CD4-positive, alpha-beta T cell treated with Interleukin-2 at 100 ng/mL for 4 hours (primary cell): ENCODE measurements at regions not wholly inside any gene's neighbourhood (a gene's known extent, or its start where the extent isn't known, plus 50 kb on each side); places are given as distances from the start of the nearest gene placed in this dataset.
A peak's percentile ranks its signal among the peaks of the same experiment; 100 is the strongest.

ENCODE experiments used
- DNase-seq: peaks from one replicate; pipeline ENCODE4 v3.0.0-alpha.2; 2020; ENCODE audit warnings: low spot score

DNA sequence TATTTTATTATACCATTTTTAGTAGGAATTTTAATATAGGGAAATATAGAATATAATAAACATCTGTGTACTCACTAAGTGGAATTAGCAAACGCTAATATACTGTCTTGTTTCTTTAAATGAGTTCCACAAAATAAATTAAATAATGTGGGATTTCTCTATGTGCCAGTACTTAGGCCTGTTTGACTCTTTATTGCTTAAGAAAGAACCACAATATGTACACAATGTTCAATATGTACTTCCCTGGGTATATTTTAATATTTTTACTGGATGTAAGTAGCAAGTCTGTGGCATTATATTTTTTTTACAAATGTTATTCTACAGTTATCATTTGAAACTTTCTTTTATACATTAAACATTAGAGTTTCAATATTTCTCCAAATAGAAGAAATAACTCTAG is 92.5 kb upstream of the CARD18 start:
- no peak for DNase-seq

DNA sequence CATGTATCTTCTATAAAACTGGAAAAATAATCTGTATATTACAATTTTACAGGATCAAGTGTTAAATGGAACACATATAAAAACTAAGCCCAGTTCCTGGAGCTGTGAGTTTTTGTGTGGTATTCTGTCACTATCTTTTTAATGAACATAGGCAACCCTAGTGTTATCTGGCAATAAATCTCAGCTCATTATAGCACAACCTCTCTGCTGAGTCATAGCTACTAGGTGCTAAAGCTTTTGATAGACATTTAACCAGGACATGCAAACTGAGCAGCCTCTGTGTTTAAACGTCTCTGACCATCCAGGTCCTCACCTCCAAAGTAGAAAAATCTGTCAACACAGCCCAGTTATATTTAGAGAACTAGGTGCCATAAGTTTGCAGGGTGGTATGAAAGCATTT is 91.0 kb upstream of the CARD18 start:
- no peak for DNase-seq

DNA sequence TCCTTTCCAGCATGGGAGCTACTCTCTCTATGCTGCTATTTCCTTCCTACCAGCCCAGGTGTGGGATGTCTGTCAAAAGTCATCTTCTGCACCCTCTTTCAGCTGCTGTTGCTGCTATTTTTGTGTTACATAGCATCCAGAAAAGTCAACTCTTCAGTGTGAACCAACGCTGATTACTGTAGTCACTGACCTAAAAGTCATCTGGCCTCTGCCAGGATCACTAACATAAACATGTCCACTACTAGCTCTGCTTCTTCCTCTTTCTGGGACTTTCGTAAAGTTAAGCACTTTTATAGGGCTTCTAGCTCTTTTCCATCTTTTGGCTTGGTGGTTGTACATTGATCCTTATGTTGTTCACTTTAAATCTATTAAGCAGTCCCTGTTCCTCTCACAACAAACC is 90.2 kb upstream of the CARD18 start:
- no peak for DNase-seq

DNA sequence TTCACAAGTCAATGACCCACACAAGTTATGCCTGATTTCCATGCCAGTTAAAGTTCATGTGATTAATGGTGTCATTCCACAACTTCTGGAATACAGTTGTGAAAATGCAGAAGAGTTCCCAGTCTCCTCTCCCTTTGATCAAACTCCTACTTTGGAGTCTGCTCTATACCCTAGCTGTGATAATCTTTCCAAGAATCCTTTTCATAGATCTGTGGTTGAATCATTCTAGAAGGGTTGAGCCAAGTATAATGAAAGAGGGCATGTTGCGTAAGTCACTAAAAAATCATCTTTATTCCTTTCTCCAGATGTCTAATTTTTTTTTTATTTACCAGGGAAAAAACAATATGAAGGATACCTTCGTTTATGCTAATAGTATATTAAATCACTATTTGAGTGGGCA is 89.7 kb upstream of the CARD18 start:
- no peak for DNase-seq

DNA sequence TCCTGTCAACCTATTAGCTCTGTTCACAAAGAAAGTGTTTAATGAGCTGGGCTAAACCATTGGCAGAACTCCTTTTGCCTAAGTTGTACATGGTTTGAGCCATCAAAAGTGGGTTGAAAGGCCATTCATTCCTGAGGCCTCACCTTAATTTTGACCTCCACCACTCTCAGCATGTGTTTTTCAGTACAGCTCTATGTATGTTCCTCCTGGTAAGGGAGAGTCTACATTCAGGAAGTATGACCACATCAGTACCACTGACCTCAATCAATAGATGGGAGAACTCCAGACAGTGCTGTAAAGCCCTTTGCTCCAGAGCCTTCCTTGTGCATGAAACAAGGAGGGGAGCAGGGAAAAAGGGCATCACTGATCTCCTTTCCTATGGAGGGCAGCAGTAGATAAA is 87.8 kb upstream of the CARD18 start:
- no peak for DNase-seq

DNA sequence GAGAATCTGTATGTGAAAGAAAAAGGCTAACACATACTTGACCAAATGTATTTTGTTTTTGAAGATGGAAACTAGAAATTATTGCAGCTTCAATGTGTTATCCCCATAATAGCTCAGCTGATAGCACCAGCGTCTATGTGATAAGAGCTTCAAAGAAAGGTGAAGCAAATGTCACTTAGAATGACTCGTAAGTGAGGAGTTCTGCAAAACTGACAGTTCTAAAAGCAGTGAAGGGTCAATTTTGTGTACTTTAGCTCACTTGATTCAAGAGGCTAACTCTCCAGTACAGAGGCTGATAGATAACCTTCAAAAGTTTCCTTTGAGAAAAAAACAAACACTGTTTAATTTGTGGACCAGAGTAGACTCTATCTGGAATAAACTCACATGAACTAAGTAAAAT is 87.2 kb upstream of the CARD18 start:
- DNase-seq, result no peak

DNA sequence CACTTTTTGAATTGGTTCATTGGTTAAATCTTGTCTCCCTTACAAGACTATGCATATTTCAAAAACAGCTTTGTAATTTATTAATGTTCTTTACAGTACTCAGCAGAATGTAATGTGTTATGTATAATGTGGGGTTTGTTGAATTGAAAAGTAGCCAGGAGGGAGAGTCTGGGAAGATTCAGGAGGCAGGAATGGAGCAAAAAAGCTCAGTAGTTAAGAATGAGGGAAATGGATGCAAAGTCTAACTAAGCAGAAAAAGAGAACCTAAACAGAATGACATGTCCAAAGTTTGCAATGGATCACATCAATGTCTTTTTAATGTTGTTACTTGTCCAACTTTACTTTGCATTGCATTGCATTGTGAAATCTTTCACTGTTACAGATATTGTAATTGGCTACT is 86.5 kb upstream of the CARD18 start:
- DNase-seq, result no peak

DNA sequence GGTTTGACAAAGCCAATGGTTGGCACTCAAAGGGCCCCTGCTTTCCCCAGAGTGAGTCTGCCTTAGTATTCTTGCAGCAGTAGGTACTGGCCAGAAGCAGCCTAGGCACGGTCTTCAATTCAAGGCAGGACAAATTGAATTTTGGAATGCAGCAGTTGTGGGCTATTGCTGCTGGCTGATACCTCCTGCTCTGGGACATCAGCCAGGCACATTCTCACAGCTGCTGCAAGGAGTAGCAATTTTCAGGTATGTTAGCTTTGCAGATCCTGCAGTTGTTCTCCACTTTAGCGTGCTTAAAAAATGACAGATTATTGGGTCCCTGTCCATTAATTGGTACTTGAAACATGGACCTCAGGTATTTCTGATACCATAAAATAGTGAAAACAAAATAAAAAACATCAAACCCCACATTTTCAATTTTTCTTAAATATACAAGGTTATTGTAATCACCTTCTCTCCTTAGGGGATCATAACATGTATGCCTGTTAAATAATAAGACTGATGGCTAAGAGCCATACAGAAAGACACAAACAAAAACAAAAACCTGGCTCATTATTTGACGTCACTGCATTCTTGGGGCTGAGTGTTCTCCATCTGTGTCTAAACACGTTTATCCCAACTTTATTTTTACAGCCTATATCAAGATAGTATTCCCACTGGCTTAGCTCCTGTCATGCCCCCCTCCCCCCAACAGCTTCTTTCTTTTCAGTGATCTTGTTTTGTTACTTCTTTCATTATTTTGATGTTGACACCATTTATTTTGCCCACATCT is 85.1 kb upstream of the CARD18 start:
- DNase-seq, result no peak

DNA sequence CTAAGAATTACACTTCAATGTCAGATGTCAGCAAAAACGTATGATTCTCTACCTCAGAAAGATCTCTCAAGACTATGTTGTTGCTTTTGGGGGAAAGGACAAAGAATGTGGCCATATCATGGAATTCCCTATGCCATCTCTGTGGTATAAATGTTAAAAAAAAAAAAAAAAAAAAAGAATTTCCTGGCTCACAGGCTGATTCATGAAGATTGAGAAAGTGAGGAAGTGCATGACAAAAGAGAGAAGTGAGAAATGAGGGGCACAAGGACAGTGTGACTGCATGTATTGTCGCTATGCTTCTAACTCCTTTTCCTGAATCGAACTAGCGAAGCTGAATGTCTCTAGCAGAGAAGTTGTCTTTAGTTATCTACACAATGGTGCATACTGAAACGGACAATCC is 80.6 kb upstream of the CARD18 start:
- DNase-seq, result no peak

DNA sequence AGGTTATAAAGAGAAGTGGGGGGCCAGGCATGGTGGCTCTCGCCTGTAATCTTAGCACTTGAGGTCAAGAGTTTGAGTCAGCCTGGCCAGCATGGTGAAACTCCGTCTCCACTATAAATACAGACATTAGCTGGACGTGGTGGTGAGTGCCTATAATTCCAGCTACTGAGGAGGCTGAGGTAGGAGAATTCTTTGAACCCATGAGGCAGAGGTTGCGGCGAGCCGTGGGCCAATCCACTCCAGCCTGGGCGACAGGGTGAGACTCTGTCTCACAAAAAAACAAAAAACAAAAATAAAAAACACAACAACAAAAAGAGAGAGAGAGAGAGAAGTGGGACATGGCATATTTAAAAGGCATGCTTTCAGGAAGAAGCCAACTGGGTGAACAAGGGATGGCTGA is 80.1 kb upstream of the CARD18 start:
- no peak for DNase-seq

DNA sequence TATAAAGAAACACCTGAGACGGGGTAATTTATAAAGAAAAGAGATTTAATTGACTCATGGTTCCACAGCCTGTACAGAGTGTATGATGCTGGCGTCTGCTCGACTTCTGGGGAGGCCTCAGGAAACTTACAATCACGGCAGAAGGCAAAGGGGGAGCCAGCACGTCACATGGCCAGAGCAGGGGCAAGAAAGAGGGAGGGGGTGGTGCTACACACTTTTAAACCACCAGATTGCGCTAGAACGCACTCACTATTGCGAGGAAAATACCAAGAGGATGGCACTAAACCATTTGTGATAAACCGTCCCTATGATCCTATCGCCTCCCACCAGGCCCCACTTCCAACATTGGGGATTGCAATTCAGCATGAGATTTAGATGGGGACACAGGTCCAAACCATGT is 79.7 kb upstream of the CARD18 start:
- no peak for DNase-seq

DNA sequence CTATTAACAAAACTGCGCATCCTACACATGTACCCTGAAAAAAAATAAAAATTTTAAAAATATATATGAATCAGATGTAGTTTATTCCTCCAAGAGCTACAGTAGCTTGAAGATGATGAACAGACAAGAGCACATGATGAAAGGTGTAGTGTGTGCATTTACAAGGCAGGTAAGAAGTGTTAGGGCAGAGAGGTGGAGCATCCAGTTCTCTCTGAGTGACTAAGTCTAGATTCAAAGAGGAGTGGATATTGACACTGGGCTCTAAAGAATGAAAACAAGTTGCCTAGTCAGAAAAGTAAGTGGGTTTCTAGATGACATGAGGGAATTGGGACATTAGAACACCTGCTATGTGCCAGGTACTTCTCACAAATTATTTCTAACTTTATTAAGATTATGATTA is 76.0 kb upstream of the CARD18 start:
- no peak for DNase-seq

DNA sequence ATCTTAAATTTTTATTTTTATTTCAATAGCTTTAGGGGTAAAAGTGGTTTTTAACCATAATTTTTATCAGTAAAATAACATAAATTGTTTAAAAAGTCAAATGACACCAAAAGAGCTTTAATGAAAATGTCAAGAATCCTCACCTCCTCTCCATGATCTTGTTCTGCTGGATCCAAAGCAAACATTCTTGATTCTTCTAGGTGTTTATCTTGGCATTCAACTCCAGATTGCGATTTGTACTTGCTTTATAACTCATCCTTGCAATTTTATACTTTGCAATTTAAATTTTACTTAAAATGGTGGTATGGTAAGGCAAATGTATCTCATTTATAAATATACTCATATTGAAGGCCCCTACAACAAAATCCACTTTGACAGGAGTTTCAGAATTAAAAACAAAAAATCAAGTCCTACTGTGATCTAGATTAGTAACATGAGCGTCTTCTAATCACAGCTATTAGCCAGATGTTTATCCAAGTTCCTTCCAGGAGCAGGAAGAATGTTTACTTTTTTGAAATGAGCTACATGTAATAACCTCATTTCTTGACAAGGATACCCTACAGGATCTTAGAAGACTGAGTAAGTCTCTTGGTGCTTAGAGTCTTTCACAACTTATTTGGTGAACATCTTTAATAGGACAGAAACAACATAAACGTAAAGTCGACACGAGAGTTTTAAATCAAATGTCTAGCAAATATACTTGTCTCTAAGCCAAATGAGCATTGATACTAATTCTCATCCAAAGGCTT is 72.4 kb upstream of the CARD18 start:
- no peak for DNase-seq

DNA sequence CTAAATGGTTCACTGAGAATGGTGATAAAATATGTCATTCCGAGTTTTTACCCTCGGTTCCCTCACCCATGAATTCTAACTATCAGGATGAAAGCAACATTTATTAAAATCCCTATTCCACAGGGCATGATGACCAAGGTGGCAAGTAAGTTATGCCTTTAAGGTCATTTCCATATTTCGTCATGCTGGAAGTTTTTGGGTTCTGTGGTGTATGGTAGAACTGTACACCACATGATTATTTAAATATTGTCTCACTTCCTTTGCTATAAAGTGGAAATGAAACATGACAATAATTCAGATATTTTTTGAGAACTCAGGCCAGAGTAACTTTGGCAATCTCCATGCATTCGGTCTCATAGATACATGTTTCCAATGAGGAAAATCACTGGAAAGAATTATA is 68.5 kb upstream of the CARD18 start:
- no peak for DNase-seq

DNA sequence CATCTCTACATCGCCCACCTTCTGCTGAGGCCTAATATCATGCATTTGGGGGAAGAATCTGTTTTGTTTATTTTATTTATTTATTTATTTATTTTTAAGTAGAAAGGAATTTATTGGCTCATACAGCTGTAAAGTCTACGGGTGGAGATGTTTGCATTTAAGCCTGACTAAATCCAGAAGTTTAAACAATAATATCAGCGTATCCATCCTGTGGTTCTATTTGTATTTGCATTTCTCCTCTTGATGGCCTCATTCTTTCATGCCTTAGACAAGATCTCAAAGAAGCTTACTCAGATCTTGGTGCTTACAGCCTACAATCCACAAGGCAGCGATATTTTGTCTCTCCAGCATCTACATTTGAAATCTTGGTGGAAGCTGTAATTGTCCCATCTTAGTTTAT is 67.1 kb upstream of the CARD18 start:
- DNase-seq, result no peak

DNA sequence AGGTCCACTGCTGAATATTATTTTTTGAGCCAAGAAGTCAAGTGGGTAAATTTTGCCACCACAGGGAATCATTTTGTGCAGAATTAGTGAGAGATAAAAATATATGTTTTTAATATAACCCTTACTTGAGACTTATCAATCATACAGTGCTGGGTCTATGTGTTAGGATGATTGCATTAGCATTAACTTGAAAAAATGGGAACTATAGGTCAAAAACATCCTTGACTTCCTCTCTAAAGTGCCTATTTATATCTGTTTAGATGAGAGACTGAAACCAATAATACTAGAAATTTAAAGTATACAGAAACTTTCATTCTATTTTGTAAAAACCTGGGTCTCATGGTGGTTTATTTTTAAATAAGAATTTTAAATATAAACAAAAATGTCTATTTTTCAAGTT is 65.1 kb upstream of the CARD18 start:
- no peak for DNase-seq

DNA sequence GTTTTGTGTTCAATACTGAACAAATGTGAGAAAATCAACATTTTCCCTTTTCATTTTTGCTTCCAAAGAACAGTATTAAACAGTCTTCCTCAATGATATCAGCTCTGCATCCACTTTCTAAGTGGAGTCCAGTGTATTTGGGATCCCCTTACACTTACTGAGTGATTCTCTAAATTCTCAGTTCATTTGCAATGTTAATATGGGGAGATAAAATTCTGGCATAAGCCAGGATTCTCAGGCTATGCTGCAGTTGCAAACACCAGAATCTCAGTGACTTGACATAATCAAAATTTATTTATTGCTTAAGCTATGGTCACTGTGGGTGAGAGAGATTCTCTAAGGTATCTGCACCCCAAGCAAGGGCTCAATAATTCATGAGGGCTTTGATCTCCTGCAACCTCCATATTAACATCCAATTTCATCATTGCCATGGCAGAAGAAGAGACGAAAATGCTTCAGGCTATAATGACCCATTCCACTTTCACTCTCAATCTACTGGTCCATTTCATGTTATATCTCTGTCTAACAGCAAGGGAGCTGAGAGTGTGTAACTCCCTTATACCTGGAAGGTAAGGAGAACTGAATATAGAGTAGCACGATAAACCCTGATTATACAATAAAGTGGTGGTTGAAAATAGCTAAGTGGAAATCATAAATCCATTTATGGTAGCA is 64.1 kb upstream of the CARD18 start:
- no peak for DNase-seq

DNA sequence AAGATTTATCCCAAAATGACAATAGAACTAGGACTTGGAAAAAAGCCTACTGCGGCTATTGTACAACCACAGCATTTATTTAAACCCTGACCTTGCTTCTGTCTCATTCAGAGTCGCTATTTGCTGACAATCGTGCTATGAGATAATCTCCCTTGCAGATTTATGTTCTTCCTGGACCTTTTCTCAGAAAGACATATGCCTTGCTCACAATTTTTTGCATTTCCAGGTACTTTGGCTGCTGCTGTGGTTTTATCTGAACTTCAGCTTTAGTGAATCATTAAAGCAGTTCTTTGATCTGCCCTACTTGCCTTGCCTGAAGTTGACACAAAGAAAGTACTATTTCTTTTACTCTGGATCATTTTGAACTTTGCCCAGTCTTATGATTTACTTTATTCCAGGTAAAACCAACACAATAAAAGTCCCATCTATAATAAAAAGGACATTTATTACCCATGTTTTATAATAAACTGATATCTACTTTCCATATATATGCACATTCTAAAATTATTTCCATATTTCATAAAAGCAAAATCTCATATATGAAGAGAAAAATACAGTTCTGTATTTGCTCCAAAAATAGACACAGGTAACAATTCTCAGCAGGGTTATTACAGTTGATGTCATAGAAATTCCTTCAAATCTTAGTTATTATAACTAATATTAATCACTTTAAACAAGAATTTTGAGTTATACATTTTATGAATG is 63.4 kb upstream of the CARD18 start:
- DNase-seq, result peak; percentile 69

DNA sequence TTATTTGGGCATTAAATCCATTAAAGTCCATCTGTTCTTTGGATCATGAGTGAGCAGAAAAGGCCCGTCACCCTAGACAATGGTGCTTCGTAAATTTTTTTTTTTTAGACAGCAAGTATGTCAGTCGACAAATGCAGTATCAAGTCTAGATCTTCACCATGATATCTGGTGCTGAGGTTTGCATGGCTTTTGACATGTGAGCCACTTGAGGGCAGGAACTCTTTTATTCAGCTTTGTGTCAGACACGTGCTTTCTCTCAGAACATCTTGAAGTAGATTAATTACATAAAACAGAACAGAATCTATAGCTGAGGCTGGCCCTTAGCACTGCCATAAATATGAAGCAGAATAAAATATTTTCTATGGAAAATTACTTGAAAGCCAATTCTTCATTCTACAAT is 62.9 kb upstream of the CARD18 start:
- DNase-seq, result peak; percentile 11

DNA sequence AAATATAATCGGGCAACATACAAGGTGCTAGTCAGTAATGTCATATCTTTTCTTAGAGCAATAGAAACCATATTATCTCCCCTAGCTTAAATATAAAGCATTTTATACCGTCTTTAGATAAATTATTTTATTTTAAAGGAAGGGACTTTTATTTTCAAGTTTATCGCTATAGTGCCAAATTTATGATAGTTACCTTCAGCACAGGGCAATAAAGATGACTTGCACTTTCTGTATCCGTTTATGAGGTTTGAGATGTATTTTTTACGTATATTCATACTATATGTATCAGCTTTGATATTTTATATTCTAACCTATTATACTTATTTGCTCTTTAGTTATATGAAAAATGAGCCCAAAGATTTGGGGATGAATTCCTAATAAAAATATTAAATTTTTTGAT is 61.6 kb upstream of the CARD18 start:
- no peak for DNase-seq

DNA sequence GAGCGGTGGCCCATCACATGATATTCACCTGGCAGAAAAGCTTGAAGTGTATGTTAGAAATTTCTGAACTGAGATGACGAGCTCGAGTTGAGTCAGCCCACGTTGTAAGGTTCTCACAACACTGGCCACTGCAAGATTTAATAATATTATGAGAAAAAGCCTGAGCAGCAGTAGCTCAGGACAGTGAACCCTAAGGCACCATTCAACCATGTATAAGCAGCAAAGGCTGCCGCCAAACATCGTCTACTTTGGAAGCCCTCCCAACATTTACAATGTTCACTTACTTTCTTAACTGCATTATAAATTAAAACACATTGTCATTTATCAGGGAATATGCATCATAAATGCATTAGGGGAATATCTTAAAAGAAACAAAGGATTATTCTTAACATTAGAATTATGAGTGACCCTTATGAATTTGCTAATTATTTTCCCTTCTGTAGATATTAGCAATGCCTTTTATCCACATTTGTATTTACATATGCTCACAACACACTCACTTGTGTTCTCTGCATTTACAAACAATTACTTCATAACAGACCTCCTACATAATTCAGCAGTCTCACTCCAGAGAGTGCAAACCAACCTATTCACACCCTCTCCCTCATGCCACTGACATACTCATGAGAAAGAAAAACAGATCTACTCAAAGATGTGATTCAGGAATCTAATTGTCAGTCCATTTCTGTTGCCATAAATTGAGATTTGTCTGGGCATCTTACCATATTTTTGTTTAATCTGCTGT is 57.7 kb upstream of the CARD18 start:
- no peak for DNase-seq

DNA sequence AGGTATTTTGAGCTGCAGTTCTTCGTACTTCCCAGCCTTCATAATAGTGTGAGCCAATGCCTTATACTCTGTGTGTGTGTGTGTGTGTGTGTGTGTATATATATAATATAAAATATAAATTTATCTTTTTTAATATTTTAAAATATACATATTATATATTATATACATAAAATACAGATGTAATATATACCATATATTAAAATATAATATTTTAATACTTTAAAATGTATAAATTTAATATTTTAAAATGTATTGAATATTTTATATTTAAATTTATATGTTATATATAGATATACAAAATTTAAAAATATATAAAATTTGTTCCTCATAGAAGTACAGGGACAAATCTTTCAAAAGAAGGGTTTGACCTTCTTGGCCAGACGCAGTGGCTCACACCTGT is 53.7 kb upstream of the CARD18 start:
- no peak for DNase-seq
